GM12875 (cell line): ENCODE measurements at regions not wholly inside any gene's neighbourhood (a gene's known extent, or its start where the extent isn't known, plus 50 kb on each side); places are given as distances from the start of the nearest gene placed in this dataset.

ENCODE experiments used
- H3K4me3 ChIP-seq: one replicate; pipeline ENCODE4 v1.5.1; 2011; ENCODE audit warnings: low read depth, low read length, control low read depth
- CTCF ChIP-seq: IDR thresholded peaks from 2 replicates; pipeline ENCODE4 v1.5.1; 2011; ENCODE audit warnings: low read depth, mild to moderate bottlenecking, control low read depth, inconsistent platforms, low read length, moderate library complexity, borderline replicate concordance; ENCODE audit not compliant: insufficient read depth

- no peak overlapping the region for H3K4me3 ChIP-seq
- no peak for TF ChIP-seq CTCF
Measured at GRCh38 chr3:59486520-59486919, 436.7 kb upstream of the CFAP20DC start.

- no peak for TF ChIP-seq CTCF
- H3K4me3 ChIP-seq, result no peak overlapping the region
Measured at GRCh38 chr3:59483191-59483590, 433.4 kb upstream of the CFAP20DC start.

DNA sequence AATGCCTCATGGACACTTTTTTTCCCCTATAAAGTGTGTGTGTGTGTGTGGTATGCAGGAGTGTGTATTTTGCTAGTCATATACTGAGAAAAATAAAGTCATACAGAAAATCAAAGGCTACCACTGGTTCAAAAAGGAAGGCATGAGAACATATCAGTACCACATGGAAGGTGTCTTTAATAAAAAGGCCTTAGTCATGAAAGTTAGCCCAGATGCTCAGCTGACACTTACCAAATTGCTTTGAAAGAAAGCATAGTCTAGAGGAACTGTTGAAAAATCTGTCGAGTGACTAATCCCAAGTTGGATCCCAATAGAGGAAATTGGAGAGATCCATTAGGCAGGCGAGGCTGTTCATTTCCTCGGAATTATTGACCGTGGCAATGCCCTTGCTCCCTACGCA is 432.9 kb upstream of the CFAP20DC start:
- H3K4me3 ChIP-seq, result no peak overlapping the region
- TF ChIP-seq CTCF, result no peak

DNA sequence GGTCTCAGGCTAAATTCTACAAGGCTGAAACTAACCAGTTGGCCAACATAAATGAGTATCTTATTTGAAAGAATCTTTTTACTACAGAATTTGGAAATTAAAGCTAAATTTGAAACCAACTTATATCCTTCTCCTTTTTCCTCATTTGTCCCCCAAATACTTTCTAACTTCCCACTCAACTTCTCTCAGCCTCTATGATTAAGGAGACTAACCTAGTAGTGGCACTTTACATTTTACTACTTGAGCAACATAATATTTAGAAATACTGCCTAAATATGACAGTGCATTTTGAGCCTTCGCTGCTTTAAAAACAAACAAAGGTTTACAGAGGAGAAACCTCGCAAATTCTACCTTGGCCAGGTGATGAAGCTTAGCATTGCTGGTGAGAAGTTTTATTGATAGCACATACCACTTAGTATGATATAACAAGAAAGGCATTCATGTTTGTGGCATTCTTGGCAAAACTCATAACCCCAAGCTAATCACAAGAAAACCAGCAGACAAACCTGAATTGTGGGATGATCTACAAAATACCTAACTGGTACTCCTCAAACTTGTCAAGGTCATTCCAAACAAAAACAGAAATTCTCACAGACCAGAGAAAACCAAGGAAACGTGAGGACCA is 432.1 kb upstream of the CFAP20DC start:
- no peak for TF ChIP-seq CTCF
- no peak overlapping the region for H3K4me3 ChIP-seq

- TF ChIP-seq CTCF, result 0 out of 2 replicates have a peak, but pooled peaks have one; percentile 8
- no peak overlapping the region for H3K4me3 ChIP-seq
Measured at GRCh38 chr3:59480486-59480995, 430.7 kb upstream of the CFAP20DC start.

- no peak overlapping the region for H3K4me3 ChIP-seq
- no peak for TF ChIP-seq CTCF
Measured at GRCh38 chr3:59473636-59474035, 423.8 kb upstream of the CFAP20DC start.

DNA sequence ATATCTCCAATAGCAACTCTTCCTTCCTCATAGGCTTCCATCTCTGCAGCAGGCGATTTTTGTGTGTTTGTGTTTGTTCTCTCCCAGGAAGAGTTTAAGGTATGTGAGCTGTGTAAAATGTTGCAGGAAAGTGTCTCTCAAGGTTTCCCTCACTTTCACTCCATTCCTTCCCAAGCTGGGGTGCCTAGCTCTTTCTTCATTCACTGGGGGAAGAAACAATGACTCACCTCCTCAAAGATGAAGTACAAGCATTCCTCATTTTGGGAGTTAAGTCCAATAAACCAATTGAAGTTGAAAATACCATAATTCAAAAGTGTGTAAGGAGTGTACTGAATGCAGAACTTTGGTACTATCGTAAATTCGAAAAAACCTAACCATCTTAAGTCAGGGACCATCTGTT is 422.7 kb upstream of the CFAP20DC start:
- no peak for TF ChIP-seq CTCF
- H3K4me3 ChIP-seq, result no peak overlapping the region
